ENCODE measurements at regions not wholly inside any gene's neighbourhood (a gene's known extent, or its start where the extent isn't known, plus 50 kb on each side); places are given as distances from the start of the nearest gene placed in this dataset.

- TF ChIP-seq CTCF (IDR thresholded peaks at IDR 0.05), result no peak
- no peak for TF ChIP-seq POLR2A (IDR thresholded peaks at IDR 0.05)
Observed at GRCh38 chr6:167442245-167442644, 117.4 kb downstream of the TTLL2 start.

Data from suprapubic skin (tissue), 3 donors.